GM19395 (cell line): ENCODE measurements at regions not wholly inside any gene's neighbourhood (a gene's known extent, or its start where the extent isn't known, plus 50 kb on each side); places are given as distances from the start of the nearest gene placed in this dataset.

Experiments
- ATAC-seq: cut with Tn5 transposase; IDR thresholded peaks from one replicate; pipeline ENCODE4 v1.9.1; 2021; ENCODE audit warnings: mild to moderate bottlenecking, moderate library complexity; ENCODE audit not compliant: unreplicated experiment

DNA sequence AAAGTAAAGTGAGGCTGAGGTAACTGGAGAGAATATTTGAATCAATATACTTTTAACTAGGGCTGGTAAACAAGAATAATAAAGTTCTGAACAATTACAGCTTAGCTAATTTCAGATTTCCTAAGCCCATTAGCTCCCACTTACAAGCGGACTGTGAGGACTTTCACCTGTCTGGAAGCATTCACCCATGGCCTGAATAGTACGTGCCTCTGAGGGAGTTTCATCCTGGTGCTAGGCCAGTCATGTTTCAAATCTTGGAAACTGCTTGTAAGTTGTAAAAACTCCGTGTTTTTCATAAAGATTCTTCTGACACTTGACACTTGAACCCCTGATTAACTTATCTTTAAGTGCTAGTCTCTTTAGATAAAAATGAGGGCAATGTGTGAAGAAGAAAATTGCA lies 975.2 kb upstream of the GHITM start:
- no peak for ATAC-seq

DNA sequence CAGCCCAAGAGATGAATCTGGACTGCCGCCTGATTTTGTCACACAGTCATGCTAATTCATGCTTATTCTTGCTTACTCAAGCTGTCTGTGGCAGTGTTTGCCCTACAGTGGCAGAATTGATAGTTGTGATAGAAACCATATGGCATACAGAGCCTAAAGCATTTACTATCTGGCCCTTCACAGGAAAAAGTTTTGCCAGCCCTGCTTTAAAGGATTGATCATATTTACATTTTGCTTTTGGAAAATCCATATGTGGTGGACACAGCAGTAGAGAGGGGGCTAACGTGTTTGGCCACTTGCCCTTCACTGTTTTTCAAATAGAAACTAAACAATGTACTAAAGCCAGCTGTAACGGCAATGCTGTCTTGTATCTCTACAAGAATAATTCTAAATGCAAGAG lies 974.0 kb upstream of the GHITM start:
- no peak for ATAC-seq

DNA sequence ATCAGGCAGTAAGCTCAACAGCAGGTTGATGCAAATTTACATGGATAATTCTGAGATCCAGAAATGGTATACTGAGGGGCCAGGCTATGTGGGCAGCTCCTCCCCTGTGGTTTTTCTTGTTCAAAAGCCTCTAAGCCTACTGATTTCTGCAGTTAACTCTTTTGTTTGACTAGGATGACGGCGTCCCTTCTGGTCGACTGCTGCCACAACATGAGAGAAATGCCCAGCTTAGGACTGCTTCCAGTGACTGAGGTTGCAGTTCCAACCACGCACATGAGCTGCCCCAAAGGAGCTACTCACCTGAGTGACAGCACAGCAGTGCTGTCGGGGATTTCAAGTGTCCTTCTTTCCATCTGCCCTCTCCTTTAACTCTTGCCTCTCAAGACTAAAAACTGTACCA lies 973.0 kb upstream of the GHITM start:
- no peak for ATAC-seq

DNA sequence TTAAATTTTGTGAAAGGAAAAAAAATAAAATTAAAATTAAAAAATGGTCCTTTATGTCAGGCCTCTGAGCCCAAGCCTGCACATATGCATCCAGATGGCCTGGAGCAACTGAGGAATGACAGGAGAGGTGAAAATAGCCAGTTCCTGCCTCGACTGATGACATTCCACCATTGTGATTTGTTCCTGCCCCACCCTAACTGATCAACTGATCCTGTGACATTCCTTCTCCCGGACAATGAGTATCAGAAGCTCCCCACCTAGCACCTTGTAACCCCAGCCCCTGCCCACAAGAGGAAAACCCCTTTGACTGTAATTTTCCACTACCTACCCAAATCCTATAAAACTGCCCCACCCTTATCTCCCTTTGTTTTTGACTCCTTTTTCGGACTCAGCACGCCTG lies 972.2 kb upstream of the GHITM start:
- no peak for ATAC-seq

GRCh38 chr10:83176901-83177300 lies 962.4 kb upstream of the GHITM start:
- no peak for ATAC-seq

GRCh38 chr10:83178526-83178925 lies 960.8 kb upstream of the GHITM start:
- no peak for ATAC-seq

DNA sequence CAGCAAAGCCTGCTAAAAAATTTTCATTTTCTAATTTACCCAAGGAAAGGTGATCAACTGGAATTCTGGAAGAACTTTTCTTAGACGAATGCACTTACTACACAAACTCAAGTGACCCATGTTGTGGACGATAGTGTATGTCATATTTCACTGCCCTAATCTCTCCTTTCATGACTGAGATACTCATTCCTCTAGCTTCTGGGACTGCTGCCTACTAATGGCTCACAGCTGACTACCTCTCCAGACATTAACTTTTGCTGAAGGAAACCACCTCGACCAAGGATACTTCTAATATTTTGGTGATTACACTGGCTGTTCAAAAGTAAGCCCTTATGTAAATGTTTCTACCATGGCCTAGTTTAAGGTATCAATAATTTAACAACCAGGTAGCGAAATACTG lies 959.9 kb upstream of the GHITM start:
- no peak for ATAC-seq

DNA sequence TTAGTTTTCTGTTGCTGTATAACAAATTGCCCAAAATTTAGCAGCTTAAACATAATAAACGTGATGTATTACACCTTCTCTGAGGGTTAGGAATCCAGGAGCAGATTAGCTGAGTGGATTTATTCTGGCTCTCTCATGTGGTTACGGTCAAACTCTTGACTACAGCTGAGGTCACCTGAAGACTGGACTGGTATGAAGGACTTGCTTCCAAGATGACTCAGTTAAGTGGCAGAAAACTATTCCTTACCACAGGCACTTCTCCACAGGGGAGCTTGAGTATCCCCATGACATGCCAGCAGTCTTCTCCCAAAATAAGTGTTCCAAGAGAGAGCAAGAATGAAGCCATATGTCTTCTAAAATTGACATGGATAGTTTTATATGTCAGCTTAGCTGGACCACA lies 957.2 kb upstream of the GHITM start:
- no peak for ATAC-seq

GRCh38 chr10:83184641-83185040 lies 954.7 kb upstream of the GHITM start:
- no peak for ATAC-seq

DNA sequence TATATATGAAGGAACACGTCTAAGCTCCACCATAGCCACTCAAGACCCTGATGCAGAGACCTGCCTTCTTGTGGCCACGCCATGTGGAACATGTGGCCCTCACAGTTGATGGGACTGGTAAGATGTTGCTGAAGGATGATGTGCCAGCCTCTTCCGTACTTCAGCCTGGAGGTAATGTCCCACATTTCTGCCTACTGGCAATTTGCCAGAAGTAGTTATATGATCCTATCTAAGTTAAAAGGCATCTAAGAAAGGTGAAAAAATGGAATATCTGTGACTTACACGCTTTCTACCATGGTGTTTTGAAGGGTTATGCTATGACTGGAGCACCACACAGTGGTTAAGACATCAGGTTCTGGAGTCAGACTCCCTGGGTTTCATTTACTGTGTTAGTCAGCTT lies 948.7 kb upstream of the GHITM start:
- no peak for ATAC-seq

DNA sequence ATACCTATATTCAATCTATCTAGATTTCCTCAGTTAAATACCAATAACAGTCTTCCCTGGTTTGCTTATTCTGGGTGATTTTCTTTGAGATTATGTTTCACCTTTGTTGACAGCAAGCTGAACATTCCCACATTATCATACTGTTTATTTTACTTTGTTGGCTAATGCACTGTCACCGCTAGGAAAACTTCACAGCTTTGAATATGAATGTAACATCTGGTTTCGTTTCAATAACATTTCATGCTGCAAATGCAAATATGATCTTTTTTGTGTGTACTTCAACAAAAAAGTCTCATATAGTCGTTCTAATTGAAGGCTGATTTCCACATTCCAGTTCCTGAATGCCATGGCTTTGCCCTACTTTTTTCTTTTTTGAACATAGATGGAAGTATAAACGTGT lies 946.3 kb upstream of the GHITM start:
- ATAC-seq: no peak

- no peak for ATAC-seq
Observed at GRCh38 chr10:83195021-83195420, 944.3 kb upstream of the GHITM start.

- no peak for ATAC-seq
Observed at GRCh38 chr10:83199374-83199773, 939.9 kb upstream of the GHITM start.

DNA sequence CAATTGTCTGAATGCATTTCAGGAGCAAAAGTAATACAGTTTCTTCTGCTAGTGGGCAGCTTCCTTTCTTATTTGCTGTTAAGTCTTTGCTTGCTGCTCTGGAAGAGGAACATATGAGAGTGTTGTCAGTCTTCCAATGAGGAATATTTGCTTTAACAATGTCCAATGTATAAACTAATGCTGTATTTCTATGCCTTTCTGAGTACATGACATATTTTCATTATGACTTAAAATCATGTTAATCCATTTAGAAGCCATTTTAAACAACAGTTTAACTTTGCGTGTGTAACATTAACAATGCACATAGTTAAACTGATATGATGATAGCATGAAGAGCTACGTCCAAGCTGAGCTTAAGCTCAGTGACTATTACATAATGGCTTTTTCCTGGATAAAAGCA lies 933.4 kb upstream of the GHITM start:
- ATAC-seq: no peak

DNA sequence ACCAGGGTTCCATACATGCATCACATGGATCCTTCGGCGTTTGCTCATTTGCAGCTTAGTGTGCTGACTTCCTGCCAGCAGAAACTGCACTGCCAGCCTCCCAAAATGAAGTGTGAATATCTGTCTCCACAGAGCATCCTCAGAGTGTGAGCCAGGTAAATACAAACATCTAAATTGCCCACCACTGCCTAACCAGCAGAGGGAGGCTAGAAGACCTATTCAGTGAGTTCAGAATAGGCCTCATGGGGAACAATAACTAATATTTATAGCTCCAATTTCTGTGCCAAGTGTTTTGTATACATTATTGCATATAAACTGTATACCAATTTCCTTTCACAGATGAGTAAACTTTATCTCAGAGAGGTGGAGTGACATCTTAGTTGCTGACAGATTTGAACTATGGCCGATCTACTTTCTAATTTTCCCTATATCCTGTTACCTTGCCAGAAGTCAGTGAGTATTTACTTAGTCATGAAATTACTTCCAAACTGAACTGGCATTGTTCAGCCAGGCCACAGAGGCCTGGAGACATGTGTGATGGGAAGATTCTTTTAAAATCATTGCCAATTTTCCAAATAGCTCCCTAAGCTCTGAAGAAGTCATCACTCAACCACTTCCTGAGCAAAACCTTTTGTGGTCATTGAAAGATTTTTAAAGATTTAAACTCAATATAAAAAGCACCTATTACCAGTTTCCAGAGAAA lies 926.5 kb upstream of the GHITM start:
- no peak for ATAC-seq

- ATAC-seq: no peak
Observed at GRCh38 chr10:83214136-83214535, 925.2 kb upstream of the GHITM start.

DNA sequence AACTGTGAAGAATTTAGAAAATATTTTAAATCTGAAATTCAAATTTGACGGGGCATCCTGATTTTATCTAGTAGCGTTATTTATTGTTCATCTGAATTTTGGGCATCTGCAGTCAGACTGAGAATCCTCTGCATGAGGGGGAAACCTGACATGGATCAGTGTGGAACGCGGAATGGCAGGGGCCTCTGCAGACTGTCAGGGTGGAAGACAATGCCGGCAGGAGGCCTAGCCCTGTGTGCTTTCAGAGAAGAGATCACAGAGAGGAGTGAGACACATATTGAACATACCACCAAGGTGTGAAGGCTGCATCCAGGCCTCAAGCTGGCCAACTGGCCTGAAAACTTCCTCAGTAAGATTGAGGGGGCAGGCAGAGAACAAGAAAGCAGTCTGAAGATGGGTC lies 921.1 kb upstream of the GHITM start:
- ATAC-seq: no peak

- no peak for ATAC-seq
Observed at GRCh38 chr10:83222300-83222699, 917.0 kb upstream of the GHITM start.

GRCh38 chr10:83222832-83223742 lies 916.2 kb upstream of the GHITM start:
- no peak for ATAC-seq

DNA sequence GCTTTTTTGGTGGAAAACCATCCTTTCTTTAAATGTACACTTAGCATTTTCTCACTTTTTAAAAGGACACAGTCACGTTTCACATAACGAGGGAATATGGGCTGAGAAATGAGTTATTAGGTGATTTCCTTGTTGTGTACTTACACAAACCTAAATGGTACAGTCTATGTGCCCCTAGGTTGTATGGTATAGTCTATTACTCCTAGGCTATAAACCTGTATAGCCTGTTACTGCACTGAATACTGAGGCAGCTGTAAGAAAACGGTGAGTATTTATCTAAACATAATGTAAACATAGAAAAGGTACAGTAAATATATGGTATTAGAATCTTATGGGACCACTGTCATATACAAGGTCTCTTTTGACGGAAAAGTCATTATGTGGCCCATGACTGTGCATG lies 913.5 kb upstream of the GHITM start:
- no peak for ATAC-seq

- no peak for ATAC-seq
Observed at GRCh38 chr10:83229991-83230390, 909.3 kb upstream of the GHITM start.

- ATAC-seq: no peak
Observed at GRCh38 chr10:83233691-83234090, 905.6 kb upstream of the GHITM start.
